IPS-NIHi7 (cell line): ENCODE measurements at regions not wholly inside any gene's neighbourhood (a gene's known extent, or its start where the extent isn't known, plus 50 kb on each side); places are given as distances from the start of the nearest gene placed in this dataset.

Source experiments
- DNase-seq: peaks from one replicate; pipeline ENCODE4 v3.0.0; 2012; ENCODE audit warnings: mixed read lengths; ENCODE audit errors: extremely low spot score

DNA sequence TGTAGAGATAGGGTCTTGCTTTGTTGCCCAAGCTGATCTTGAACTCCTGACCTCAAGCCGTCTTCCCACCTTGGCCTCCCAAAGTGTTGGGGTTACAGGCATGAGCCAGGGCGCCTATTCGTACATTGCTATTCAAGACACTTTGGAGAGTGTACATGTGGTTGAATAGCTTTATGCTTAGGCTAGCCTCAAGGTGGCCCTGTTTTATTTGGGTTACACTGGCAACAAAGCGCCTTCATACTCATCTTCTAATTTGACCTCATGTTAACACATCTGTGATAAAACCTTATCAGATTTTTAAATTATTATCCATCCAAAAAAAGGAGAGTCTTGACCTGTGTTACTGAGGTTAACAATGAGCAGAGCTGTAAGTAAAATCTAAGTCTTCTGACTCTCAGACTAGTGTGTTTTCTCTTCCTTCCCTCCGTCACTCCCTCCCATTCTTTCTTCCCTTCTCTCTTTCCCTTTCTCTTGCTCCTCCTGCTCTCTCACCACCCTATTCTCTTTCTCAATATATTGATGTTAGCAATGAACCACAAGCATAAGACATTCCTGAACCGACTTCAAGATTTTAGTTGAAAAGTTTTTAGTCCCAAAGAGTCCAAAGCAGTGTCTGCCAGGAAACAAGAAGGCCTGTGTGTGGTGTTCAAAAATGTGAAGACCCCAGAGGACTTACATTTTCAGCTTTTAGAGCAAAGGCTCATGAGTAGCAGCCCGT, 603.7 kb upstream of the CFAP20DC start:
- no peak for DNase-seq

DNA sequence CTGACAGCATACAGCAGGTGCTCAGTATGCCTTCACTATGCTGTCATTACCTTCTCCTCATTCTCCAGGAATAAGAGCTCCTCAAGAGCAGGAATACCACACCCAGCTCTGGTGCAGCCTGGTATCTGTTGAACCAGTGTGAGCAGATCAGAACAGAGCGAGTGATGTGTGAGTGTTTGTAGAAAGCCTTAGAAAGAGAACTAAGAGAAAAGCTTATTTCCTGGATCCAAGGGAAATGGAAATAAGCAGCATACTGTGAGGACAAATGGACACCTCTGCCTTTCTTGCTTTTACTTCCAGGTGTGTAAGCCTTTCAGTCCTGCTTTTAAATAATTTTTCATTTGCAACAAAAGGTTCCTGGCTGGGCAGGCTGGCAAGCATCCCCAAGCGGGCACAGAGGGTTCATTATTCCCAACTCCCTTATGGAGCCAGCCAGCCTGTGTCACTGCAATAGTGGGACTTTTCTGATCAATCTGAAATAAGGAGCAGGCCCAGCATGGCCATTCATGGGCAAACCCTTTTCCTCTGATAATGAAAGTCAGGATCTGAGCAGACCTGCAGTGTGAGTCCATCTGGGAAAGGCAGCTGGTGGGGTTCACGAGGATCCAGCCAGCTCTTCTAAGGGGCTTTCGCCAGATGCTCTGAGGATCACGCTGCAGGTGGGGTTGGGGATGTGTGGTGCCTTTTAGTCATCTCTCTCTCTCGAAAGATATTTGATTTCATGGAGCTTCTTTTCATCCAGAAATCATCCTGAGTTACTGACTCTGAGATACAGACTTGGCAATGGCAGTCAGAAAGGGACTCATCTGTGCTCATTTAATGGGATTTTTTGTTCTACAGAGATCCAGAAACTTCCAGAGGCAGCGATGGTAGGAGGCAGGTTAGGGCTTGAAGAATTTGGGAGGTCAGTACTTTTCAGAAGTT, 594.9 kb upstream of the CFAP20DC start:
- DNase-seq, result no peak

GRCh38 chr3:59641169-59641899, 591.5 kb upstream of the CFAP20DC start:
- no peak for DNase-seq

DNA sequence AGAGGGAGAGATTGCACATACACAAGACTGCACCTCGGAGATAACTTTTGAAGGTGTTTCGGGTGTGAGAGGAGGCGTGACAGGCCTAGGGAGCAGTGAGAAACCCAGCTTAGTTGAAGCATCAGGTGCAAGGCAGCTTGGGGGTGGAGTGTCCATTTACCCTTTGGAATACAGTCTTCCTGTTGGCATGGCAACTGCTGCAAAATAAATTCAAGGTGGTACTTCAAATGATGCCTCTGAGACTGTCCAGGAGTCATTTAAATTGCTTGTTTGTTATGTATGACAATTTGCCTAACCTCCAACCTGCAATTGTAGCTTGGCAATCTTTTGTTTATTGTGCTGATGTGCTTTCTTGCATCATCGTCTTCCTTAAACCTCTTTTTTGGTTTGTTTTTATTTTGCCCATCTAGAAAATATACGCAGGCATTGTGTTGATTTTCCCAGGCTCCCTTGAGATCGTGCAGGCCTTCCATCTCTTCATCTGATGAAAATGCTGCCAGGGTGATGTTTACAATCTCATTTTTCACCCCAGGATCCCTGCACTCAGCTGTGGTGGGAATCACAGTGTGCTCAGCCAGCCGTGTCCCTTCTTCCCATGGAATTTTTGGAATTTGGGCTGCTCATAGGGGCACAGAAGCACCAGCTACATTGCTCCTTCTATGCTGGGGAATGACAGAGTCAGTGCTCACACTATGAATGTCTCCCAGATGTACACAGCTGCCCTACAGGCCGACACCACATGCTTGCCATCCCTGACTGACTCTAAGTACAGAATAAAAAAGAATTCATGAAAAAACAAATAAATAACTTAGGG, 583.1 kb upstream of the CFAP20DC start:
- DNase-seq, result no peak

GRCh38 chr3:59631482-59631881, 581.7 kb upstream of the CFAP20DC start:
- DNase-seq, result no peak

- no peak for DNase-seq
These were observed 571.2 kb upstream of the CFAP20DC start for GRCh38 chr3:59621037-59621436.

GRCh38 chr3:59620325-59620724, 570.5 kb upstream of the CFAP20DC start:
- no peak for DNase-seq

- DNase-seq, result no peak
These were observed 562.6 kb upstream of the CFAP20DC start for GRCh38 chr3:59612444-59612715.

DNA sequence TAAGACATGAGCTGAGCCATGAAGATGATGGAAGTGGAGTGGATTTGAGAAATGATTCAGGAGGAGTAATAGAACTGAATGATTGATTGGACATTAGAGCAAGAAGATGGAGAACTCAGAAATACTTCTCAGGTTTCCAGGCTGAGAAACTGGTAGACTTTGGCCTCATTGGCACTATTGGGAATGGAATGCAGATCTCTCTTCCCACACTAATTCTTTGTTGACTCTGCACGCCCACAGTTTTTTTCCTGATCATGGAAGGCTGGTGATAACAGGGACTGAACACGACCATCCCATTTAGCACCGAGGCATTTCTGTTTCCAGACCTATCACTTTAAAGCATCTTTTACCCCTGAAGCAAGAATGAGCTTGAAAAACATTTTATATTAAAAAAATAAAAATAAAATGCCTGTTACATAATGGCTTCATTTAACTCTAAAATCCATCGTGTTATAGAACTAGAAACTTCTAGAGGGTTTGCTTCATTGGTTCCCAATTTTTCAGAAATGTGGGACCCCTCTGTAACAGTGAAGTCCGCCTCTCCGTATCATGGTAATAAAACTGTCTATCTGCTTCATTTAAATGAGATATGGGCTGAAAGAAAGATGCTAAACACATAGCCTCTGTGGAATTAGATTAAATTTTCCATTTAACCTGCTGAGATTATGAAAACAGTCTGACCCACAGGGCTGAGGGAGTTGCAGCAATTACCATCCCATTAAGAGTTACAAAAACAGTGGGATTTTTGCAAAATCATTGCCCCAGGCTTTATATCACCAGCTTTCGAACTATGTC, 562.0 kb upstream of the CFAP20DC start:
- DNase-seq, result no peak

DNA sequence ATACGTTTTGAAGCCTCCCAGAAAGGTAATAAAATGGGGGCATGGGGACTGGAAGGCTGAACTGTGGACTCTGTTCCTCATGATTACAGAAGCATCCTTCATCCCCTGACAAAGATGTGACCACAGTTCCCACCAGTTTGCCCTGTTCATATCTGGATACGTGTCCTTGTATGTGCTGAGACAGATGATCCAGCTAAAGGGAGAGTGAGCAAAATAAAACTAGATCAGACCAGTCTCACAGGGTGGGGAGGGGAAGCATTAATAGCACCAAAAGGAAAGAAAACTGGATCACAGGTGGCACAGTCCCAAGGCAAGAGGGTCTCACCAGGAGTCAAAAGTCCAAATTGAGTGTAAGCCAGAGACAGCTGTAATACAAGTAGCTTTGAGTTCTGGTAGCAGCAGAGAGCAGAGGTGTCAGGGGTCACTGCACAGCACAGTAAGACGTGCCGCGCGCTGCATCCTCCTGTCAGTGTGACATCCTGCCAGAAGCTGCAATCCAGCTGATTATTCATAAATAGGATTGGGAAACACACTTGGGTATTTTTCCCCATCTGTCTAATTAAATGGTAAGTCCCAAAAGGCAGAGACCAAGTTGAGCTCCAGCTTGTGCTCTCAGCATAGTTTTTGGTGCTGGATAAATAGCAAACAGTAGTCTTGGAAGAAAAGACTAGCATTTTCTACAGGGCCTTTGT, 560.0 kb upstream of the CFAP20DC start:
- DNase-seq, result no peak

- DNase-seq, result no peak
These were observed 558.5 kb upstream of the CFAP20DC start for GRCh38 chr3:59608356-59608755.

DNA sequence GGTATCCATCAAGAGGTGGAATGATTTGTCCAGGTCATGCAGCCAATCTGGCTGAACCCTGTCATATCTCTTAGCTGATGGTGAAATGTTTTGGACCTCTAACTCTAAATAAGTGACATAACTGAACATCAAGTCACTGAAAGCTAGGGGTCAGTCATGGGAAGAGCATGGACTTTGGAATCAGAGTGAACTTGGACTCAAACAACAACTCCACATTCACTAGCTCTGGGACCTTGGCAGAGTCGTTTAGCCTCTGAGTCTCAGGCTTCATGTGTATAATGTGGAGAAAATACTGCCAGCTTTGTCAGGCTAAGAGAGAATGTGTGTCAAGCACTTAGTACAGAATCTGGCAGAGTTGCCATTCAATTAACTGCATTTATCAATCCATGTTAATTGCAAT, 557.8 kb upstream of the CFAP20DC start:
- DNase-seq, result no peak

DNA sequence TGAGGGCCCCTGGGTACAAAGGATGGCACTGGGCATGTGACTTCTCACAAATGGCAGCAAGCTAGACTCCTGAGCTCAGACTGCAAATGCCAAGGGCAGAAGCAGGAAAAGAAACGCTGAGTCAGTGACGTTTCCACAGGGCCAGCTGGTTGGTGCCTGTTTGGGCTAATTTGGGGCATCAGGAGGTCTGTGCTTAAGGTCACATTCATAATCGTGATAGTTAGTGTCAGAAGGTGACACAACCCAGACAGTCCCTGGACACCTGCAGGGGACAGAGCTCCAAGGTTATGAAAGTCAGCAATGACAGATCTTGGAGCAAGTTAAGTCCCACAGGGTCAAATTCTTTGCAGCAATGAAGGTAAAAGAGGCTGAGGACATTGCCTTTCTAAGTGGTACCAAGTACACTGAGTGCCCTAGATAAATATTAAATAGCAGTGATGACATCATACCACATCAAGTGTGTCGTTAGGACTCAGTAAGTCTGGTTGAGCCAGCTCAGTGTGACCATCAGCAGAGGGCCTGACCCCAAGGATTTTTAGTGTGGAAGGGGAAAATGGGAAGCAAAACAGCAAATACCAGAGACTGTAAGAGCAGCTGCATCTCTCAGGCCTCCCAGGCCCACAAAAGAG, 556.9 kb upstream of the CFAP20DC start:
- DNase-seq, result no peak

- no peak for DNase-seq
These were observed 556.2 kb upstream of the CFAP20DC start for GRCh38 chr3:59605944-59606534.

- no peak for DNase-seq
These were observed 555.5 kb upstream of the CFAP20DC start for GRCh38 chr3:59605318-59605717.

DNA sequence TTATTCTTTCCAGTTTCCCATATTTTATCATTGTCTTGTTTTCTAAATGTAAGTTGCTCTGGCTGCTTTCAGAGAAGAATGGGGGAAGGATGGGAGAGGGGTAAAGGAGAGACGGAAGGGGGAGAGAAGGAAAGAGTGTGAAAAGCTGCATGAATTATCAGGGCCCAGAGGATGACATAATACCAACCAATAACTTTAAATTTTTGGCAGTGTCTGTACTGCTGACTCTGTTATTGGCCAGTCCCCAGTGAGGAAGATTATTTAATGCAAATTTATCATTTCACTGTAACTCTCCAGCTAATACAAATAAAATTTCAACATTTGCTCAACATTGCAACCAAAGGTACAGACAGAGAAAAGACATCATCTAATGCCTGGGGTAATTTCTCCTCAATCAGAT, 551.7 kb upstream of the CFAP20DC start:
- DNase-seq, result no peak

GRCh38 chr3:59600631-59601030, 550.8 kb upstream of the CFAP20DC start:
- DNase-seq, result no peak

DNA sequence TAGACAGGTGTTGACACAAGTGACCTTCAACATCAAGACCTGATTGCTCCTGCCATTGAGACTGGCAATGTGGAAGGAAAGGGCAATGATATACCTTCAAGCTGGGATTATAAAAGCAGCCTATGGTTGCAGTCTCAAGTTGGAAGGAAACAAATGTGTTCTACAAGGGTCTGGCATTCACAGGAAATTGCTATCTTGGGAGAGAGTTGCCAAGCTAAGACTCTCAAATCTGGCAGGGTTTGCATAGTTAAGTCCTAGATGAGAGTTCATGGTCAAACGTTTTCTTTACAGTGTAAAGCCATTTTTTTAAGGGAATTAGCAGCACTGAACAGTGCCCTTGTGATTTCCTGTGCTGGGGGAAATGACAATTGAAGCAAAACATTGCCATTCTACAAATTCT, 546.9 kb upstream of the CFAP20DC start:
- no peak for DNase-seq

DNA sequence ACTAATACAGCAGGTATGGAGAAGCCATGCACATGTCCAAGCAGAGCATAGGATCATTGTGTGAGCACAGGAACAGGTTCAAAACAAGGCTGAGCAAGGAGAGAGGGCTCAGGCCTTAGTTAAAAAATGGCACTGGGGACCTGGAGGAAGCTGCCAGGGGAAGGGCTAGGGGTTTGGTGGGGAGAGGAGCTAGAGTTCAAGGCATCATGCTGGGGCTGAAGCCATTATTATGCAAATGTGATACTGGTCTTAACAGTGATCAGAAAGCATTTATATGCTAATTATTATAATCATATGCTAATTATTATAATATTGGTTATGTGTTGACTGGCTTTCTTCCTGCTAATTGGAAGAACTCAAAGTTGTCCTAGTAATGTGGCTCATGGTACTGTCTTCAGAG, 546.0 kb upstream of the CFAP20DC start:
- peak; percentile 30 for DNase-seq

DNA sequence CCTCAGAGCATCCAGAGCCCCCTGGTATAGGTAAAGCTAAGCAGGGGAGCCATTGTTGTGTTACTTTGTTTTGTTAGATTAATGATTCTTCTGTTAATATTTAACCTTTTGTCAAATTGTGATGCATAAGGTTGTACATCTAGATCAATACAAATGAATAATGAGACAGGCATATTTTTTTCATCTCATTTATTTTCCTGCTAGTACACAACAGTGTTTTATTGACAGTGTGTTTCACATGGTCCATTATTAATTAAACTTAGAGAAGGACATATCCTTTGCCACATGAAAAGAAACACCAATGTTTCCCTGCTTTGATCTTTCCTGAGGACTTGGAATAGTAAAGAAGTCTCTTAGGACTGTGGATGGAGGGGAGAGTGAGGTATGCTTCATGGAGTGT, 543.6 kb upstream of the CFAP20DC start:
- no peak for DNase-seq
